RWPE2 (cell line): ENCODE measurements at regions not wholly inside any gene's neighbourhood (a gene's known extent, or its start where the extent isn't known, plus 50 kb on each side); places are given as distances from the start of the nearest gene placed in this dataset.

Experiments used
- ATAC-seq: fragments of 200-7000 bp; cut with Tn5 transposase; 3 replicates; pipeline ENCODE4 v1.9.1; 2021; ENCODE audit warnings: low read depth
- DNase-seq: peaks from one replicate; pipeline ENCODE4 v3.0.0-alpha.2; 2020; ENCODE audit warnings: low spot score
- H3K27ac ChIP-seq: fragments of 450-650 bp; 2 replicates; pipeline ENCODE4 v1.5.1; 2017; ENCODE audit warnings: mild to moderate bottlenecking; ENCODE audit not compliant: poor library complexity, severe bottlenecking
- H3K27me3 ChIP-seq: fragments of 250-450 bp; sonication (Bioruptor Pico); 2 replicates; pipeline ENCODE4 v1.5.1; 2021; ENCODE audit warnings: mild to moderate bottlenecking, moderate library complexity; ENCODE audit not compliant: insufficient read depth, poor library complexity, severe bottlenecking
- H3K36me3 ChIP-seq: fragments of 250-450 bp; sonication (Bioruptor Pico); 2 replicates; pipeline ENCODE4 v1.5.1; 2020; ENCODE audit warnings: low read depth, mild to moderate bottlenecking, moderate library complexity
- H3K4me1 ChIP-seq: fragments of 250-450 bp; sonication (Bioruptor Pico); 2 replicates; pipeline ENCODE4 v1.5.1; 2021; ENCODE audit warnings: mild to moderate bottlenecking, moderate library complexity; ENCODE audit not compliant: insufficient read depth, poor library complexity, severe bottlenecking
- H3K4me3 ChIP-seq: fragments of 250-450 bp; sonication (Bioruptor Pico); 2 replicates; pipeline ENCODE4 v1.5.1; 2021; ENCODE audit warnings: mild to moderate bottlenecking, moderate library complexity; ENCODE audit not compliant: severe bottlenecking
- H3K9me3 ChIP-seq: fragments of 250-450 bp; sonication (Bioruptor Pico); 2 replicates; pipeline ENCODE4 v1.5.1; 2021; ENCODE audit warnings: mild to moderate bottlenecking, moderate library complexity; ENCODE audit not compliant: severe bottlenecking
- TF ChIP-seq, protein P1 (sequence below): fragments of 450-650 bp; IDR thresholded peaks from one replicate; pipeline ENCODE4 v1.5.1; 2017; ENCODE audit warnings: mild to moderate bottlenecking, moderate library complexity; ENCODE audit not compliant: poor library complexity, severe bottlenecking

DNA sequence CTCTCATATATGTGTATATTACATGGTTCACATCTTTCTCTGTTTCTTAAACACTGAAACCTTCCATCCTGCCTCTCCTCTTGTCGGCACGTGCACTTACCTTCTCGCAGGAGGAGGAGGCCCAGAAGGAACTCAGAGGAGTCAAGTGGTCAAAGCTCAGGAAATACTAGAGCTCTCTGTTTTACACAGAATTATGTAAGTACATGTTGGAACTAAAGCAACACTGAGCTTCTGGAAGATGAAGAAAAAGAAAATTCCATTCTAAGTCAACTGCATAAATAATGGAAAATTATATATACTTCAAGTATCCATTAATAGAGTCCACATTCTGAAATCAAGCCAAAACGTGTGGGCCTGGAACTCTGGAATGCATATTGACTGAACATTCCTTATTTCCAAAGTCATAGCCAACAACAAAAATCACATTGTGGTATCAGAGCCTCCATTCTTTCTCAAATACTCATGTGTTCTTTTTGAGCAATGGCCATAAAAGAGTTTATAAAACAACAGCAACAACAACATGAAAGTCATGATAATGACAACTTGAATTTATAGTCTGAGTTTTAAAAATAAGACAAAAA is 121.5 kb upstream of the RAI14 start:
- DNase-seq (no peak), ATAC-seq (peak; percentile 48; the same call in 2 of the 3 replicates)
- TF ChIP-seq, protein P1, sequence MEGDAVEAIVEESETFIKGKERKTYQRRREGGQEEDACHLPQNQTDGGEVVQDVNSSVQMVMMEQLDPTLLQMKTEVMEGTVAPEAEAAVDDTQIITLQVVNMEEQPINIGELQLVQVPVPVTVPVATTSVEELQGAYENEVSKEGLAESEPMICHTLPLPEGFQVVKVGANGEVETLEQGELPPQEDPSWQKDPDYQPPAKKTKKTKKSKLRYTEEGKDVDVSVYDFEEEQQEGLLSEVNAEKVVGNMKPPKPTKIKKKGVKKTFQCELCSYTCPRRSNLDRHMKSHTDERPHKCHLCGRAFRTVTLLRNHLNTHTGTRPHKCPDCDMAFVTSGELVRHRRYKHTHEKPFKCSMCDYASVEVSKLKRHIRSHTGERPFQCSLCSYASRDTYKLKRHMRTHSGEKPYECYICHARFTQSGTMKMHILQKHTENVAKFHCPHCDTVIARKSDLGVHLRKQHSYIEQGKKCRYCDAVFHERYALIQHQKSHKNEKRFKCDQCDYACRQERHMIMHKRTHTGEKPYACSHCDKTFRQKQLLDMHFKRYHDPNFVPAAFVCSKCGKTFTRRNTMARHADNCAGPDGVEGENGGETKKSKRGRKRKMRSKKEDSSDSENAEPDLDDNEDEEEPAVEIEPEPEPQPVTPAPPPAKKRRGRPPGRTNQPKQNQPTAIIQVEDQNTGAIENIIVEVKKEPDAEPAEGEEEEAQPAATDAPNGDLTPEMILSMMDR: no peak
- H3K9me3 ChIP-seq: no peaks in the 10 kb centered on the region
- H3K4me3 ChIP-seq: no peak overlapping the region
- no peaks in the 10 kb centered on the region for H3K36me3 ChIP-seq
- peaks cover 25% of the 10 kb centered on the region for H3K4me1 ChIP-seq
- no peaks in the 10 kb centered on the region for H3K27me3 ChIP-seq
- H3K27ac ChIP-seq: peak overlapping the region; percentile 65

DNA sequence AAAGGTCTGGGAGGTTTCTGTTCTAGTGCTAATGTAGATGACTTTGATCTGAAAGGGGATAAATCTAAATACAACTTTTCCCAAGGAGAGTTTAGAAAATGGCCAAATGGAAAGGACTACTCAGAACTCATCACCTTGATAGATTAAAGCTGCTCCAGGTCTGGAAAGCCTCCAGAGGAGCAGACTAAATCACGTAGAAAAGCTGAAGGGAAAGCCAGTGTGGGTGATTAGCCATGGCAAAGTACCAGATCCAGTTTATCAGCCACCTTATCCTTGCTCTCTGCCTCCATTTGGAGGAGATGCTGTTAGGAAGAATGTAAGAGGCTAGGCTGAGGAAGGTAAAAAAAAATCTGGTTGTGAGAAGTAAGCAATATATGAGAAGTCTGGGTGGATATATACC is 120.7 kb upstream of the RAI14 start:
- ATAC-seq (no peak), DNase-seq (no peak)
- Histone ChIP-seq H3K36me3 (no peaks in the 10 kb centered on the region), H3K27me3 (no peaks in the 10 kb centered on the region), H3K4me1 (peaks cover 20% of the 10 kb centered on the region), H3K4me3 (no peak overlapping the region), H3K27ac (peak overlapping the region; percentile 65), H3K9me3 (no peaks in the 10 kb centered on the region)
- TF ChIP-seq, protein P1: no peak

DNA sequence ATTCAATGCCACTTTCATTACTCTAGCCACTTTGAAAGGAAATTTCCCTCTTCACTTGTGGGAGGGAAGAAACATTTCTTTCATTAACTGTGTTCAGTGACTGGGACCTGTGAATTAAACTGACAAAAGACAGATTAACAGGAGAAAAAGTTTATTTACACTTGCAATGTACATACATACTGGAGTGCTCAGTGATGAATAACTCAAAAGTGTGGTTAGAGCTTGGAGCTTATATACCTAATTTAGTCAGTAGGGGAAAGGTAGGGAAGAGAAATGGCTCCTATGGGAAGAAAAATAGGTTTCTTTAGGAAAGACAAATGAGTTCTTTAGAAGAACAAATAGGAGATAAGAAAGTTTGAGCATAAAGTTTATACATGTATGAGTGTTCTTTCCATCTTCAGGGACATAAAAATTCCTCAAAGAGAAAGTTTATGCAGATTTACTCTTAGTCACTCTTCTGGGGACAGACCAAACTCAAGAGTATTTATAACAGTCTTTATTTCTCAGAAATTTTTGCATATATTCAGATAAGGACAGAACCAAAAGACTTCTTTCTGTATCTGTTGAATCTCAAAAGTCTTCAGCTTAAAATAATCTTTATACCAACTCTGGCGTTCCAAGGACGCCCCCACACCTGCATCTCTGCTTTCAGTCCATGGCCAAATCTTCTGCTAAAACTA is 120.0 kb upstream of the RAI14 start:
- DNase-seq (no peak), ATAC-seq (peak; percentile 69)
- Histone ChIP-seq H3K4me3 (no peak overlapping the region), H3K27ac (no peak overlapping the region), H3K27me3 (no peaks in the 10 kb centered on the region), H3K4me1 (peaks cover 20% of the 10 kb centered on the region), H3K36me3 (no peaks in the 10 kb centered on the region), H3K9me3 (no peaks in the 10 kb centered on the region)
- TF ChIP-seq, protein P1: no peak

DNA sequence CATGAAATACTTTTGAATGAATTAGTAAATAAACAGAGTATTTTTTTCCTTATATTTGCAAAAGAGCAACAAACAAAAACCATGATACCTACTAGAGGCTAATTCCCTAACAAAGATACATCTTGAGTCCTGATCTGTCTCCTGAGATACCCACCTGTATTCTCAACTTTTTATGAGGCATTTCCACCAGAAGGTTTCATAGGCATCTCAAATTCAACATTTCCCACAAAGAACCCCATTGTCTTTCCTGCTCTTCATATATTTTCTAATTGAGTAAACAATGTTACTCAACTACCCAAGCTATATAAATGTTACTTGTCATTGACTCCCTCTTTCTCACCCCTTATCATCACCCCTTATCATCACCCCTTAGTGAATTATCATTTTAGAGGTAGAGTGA is 119.4 kb upstream of the RAI14 start:
- Histone ChIP-seq H3K4me3 (no peak overlapping the region), H3K27me3 (no peaks in the 10 kb centered on the region), H3K27ac (no peak overlapping the region), H3K4me1 (peaks cover 20% of the 10 kb centered on the region), H3K9me3 (no peaks in the 10 kb centered on the region), H3K36me3 (no peaks in the 10 kb centered on the region)
- TF ChIP-seq, protein P1: no peak
- no peak for DNase-seq
- ATAC-seq: no peak
